ENCODE measurements at regions not wholly inside any gene's neighbourhood (a gene's known extent, or its start where the extent isn't known, plus 50 kb on each side); places are given as distances from the start of the nearest gene placed in this dataset.

DNA sequence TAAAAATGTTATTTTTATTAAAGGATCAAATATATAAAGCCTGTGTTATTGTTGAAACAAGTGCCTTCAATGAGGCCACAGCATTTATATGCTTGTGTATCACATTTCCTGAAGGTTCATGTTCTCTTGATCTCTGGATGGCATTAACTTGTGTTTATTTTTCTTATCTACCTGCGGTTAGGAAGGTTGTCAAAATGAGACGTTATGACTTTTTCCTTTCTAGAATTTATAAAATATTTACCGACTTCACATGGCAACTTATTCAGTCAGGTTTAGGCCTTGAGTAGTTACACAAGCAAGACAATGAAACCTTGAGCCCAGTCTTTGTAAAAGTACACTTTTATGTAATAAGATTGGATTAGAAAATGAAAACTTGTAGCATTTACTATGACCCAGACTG is 196.4 kb upstream of the ACVR2A start:
- no peak for DNase-seq (ENCODE audit: low spot score)

DNA sequence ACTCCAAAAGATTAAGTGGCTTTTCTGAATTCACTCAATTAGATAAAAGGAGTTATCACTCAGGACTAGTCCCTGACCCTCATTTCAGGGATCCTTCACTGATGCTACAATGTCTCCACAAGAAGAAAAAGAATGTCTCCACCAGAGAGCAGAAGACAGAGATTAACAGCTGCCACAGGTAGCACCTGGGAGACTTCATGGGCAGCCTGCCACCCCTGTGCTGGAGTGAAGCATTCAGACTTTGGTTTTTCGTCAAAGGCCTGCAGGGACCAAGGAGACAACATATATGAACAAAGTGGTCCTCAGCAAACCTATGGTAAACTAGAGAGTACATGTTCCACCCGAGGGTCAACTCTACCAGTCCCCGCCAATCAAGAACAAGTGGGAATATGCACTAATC is 197.0 kb upstream of the ACVR2A start:
- no peak for DNase-seq (ENCODE audit: low spot score)

- no peak for DNase-seq (ENCODE audit: low spot score)
These were observed 197.9 kb upstream of the ACVR2A start for GRCh38 chr2:147646818-147647468.

DNA sequence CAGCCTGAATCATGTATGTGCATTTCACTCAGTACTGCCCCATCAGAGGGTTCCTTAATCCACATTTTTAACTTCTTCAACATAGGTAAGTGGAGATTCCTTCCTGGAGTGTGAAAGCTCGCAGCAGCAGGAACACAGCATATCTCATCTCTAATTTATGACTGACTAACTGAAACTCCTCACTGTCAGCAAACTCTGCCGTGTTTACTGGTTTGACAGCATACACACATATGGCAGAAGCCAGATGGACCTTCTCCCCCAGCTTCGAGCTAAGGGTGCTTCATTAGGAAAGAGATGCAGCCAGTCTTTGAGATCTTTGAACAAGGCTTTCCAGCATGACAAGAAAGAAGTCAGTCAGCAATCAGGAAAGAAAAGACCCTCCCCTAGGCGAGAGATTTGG is 200.3 kb upstream of the ACVR2A start:
- no peak for DNase-seq (ENCODE audit: low spot score)

- no peak for DNase-seq (ENCODE audit: low spot score)
These were observed 202.1 kb upstream of the ACVR2A start for GRCh38 chr2:147642765-147643164.

DNA sequence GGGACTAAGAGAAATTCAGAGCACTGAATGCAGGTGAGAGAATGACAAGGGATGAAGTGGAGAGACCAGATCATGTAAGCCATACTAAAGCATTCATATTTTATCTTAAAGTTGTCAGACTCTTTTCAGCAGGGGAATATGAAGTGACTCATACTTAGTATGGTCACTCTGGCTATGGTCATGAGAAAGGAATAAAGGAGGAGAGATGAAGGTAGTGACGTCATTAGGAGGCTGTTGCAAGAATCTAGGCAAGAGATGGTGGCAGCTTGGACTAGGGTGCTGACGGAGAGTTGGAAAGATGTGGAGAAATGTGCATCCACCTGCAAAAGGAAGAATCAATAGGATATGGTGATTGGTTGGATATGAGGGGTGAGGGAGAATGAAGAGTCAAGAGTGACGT is 203.2 kb upstream of the ACVR2A start:
- no peak for DNase-seq (ENCODE audit: low spot score)

DNA sequence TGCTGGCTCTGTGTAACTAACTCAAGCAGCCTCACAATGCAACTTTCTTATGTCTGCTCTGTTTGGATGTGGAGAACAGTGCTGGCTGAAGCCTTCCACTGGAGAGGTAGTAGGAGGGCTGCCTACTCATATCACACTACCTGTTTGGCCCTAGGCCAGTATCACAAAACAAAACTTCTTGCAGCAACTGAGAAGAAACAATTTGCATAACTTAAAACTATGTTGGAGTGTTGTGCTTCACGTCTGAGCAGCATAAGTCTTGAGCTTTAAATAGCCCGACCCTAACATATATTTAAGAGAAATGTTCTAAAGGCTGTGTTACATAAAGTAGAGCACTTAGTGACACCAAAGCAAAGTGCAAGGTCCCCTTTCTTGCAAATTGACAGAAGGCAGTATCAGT is 204.9 kb upstream of the ACVR2A start:
- DNase-seq (ENCODE audit: low spot score), result no peak

DNA sequence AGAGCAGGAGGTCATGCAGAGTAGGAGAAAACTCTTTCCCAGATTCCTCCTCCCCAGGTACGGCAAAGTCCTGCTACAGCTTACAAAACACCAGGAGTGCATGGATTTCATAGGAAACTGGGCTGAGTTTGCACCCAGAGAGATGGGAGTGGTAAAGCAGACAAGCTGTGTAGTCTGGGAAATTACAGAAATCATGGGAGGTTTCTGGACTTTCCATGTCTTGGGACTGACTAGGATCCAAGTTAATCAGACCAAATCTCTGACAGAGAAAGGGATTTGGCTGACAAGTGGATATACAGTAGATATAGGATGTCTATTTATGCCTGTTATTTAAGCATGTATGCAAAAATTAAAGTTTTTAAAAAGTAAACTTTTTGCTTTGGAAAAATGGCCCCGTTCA is 205.4 kb upstream of the ACVR2A start:
- DNase-seq (ENCODE audit: low spot score), result no peak

- no peak for DNase-seq (ENCODE audit: low spot score)
These were observed 207.9 kb upstream of the ACVR2A start for GRCh38 chr2:147636886-147637285.

DNA sequence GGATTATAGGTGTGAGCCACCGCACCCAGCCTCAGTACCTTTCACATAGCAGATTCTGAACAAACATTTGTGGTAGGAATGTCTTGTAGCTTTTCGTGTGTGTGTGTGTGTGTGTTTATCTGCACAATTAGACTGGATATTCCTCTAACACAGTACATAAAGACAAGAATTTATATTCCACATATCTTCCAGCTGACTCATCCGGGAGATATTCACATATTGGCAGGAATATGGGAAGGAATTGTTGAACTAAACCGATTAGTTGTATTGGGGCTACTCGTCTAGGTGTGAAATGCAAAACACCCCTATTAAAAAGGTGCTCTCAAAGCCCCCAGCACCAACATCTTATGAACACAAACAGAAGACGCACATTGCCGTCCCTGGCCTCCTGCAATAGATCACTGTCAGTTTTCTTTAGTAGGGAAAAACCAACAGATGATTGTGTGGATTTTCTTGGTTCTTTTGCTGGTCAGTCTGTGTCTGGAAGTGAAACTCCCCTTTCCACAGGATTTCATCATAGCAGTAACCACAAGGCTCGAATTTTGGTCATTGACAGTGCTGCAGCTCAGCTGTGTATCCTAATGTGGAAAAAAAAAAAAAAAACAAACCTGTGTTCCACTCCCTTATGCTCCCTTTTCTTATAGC is 208.5 kb upstream of the ACVR2A start:
- no peak for DNase-seq (ENCODE audit: low spot score)

- DNase-seq (ENCODE audit: low spot score), result no peak
These were observed 210.0 kb upstream of the ACVR2A start for GRCh38 chr2:147634826-147635225.

DNA sequence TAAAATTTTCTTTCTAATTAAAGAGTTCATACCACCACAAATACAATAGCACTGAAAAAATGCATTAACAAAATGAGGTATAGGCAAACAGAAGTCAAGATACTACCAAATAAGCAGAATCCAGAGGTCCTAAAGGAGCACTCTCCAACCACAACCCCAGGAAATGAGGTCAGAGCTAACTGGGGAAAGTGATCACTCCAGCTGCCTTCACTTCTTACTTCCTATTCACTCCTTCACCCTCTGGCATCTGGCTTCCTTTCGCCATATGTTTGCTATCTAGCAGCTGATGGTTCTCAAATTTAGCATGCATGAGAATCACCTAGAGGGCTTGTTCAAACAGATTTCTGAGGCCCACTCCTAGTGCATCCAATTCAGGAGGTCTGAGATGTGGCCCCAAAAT is 212.6 kb upstream of the ACVR2A start:
- no peak for DNase-seq (ENCODE audit: low spot score)

- no peak for DNase-seq (ENCODE audit: low spot score)
These were observed 213.5 kb upstream of the ACVR2A start for GRCh38 chr2:147631294-147631693.

DNA sequence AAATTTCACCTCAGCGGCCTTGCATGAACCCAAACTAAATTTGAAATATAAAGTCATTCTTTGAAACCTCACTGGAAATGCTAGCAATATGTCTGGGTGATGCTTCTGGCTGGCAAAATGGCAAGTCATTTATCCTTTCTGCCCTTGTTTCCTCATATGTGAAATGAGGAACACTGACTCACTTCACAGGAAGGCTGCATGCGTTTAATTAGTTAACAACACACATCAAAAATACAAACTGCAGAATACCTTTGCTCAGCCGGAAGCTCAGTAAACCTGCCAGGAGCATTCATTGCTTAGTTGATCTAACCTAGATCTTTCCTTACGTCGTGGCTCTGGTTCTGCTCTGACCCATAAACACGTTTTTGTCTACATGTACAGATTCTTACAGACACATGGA is 214.2 kb upstream of the ACVR2A start:
- no peak for DNase-seq (ENCODE audit: low spot score)

DNA sequence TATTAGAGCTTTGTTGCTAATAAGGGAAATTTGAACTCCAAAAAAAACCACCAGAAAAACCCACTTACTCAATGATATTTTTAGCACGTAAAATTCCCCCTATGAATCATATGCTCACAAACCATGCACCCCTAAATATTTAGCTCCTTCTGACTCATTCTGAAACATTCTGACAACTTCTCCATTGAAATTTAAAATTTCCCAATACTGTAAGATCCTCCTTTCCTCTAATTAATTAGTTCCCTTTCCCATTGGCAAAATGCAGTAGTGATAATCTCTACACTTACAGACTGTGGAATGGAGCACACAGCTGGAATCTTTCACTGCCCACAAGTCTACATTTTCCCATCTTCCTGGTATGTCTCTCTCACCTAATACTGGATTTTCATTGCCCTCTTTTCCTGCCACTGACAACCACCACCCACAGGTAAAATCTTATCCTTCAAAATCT is 215.8 kb upstream of the ACVR2A start:
- DNase-seq (ENCODE audit: low spot score), result no peak

DNA sequence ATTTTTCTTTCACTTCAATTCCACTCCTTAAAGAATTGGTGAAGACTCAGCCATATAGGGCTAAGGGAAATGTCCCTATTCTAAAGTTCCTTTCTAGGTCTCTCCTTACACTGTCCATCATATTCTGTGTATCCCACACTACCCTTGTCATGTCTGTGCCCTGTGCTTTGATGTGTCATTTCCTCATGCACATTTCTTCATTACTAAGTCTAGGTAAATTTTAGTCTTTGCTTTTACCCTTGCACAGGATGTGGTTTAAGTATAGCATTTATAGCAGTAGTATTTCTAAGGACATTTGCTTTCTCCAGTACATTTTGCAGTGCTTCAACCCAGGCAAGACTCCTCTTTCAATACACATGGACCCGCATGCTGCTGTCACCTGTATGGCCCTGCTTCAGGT is 221.5 kb upstream of the ACVR2A start:
- DNase-seq (ENCODE audit: low spot score), result no peak

GRCh38 chr2:147621656-147622197 is 223.1 kb upstream of the ACVR2A start:
- DNase-seq (ENCODE audit: low spot score), result no peak

GRCh38 chr2:147619808-147620207 is 225.0 kb upstream of the ACVR2A start:
- no peak for DNase-seq (ENCODE audit: low spot score)

GRCh38 chr2:147615726-147616125 is 229.1 kb upstream of the ACVR2A start:
- DNase-seq (ENCODE audit: low spot score), result no peak

DNA sequence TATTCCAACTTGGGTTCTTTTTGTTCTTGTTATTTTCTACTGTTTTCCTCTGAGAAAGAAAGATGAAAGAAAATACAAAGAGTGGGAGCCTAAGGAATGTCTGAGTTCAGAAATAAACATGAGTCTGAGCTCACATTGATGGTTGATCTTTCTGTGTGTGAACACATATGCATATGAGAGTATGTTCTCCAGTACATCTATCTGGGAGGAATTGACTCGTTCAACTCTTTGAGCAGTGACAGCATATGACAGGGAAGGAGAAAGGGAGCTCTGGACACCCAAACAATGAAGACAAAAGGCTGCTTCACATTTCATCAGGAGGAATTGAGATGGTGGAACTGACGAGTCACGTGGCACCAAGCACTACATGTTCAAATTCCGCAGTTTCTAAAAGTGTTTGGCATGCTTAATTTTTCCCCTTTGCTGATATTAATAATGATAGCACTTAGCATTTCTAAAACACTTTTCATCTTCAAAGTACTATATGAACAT is 229.8 kb upstream of the ACVR2A start:
- DNase-seq (ENCODE audit: low spot score), result no peak

DNA sequence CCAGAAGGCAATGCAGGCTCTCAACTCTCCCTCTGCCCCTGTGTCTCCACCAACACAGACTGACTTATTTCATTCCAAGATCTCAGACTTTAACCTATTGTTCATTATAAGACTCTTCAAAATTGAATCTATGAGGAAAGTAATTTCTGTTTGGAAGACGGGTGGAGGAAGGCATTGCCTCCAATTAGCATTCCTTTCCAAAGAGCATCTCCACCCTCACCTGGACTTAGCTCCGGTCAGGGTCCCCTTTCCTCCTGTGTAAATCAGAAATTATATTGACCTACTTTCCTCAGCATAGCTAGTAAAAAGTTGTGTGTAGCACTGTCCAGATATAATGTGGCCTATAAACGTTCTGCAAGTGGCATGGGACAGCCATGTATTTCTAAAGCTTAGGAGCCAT is 230.4 kb upstream of the ACVR2A start:
- no peak for DNase-seq (ENCODE audit: low spot score)

DNA sequence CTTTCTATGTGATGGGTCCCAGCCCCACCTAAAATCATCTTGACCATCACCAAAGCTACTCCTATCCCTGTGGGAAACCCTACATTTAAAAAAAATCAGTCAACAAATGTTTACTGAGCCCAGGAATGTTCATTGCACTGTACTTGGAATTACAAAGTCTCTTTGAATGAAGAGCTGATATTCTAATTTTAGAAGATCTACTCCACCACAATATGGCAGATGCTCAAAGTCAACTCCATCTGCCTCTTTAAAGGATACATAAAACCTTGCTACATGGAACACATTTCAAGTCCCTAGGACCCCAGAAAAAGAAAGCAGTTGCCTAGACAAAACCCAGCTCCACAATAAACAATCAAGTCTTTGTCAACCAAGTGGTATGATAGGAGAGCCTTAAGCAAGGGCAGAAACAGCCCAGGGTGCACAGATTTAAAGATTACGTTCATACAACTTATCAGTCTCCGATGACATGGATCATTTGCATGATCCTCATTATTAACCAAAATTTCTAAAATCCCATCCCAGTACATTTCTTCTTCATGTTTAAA is 234.3 kb upstream of the ACVR2A start:
- DNase-seq (ENCODE audit: low spot score), result no peak

GRCh38 chr2:147609301-147609700 is 235.5 kb upstream of the ACVR2A start:
- no peak for DNase-seq (ENCODE audit: low spot score)

Measured in iPS-NIHi11 (cell line).